ENCODE measurements at regions not wholly inside any gene's neighbourhood (a gene's known extent, or its start where the extent isn't known, plus 50 kb on each side); places are given as distances from the start of the nearest gene placed in this dataset.

DNA sequence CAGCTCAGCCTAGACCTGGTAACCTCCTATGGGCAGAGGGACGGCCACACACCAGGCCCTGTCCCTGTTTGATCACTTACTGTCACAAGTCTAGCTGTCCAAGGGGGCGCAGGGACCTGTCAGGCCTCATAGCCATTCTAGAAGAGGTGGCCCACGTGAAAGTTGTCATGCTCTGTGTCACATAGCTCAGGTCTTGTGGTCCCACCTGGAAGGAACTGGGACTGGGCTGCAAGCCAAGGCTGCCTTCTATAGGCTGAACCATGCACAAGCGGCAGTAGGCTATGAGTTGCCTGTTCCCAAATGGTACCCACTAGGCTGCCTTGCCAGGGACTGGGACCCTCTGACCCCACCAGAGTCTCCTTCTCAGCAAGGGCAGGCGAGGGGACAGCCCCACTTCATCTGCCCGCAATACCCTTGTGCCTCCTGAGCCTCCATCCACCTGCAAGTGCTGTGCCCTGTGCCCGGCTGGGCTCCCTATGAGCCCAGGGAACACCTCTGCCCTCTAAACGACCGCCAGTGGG lies 177.5 kb downstream of the ANAPC1 start:
- Histone ChIP-seq H4K5ac (ENCODE audit: insufficient read length, low read depth, low read length) (no peak overlapping the region), H3K4me2 (ENCODE audit: insufficient read depth, insufficient read length, low read length) (no peak overlapping the region), H3K18ac (ENCODE audit: insufficient read length, low read depth, low read length) (no peak overlapping the region), H3K4ac (ENCODE audit: low read depth, low read length) (no peak overlapping the region), H2BK15ac (ENCODE audit: low read depth, low read length) (no peak overlapping the region), H3K4me1 (ENCODE audit: insufficient read depth, low read length) (peaks cover 20% of the 10 kb centered on the region; the same call in 1 of the 2 replicates), H4K20me1 (ENCODE audit: control insufficient read depth, insufficient read depth, insufficient read length) (no peaks in the 10 kb centered on the region), H3K27me3 (ENCODE audit: insufficient read depth, low read length) (no peaks in the 10 kb centered on the region), H3T11ph (ENCODE audit: low read length) (no peak overlapping the region), H3K23me2 (ENCODE audit: insufficient read length, low read depth, low read length, poor library complexity, severe bottlenecking) (no peaks in the 10 kb centered on the region), H2AFZ (ENCODE audit: low read length) (no peak overlapping the region), H3K9me3 (ENCODE audit: control insufficient read depth, low read depth, low read length) (no peaks in the 10 kb centered on the region), H2BK12ac (ENCODE audit: insufficient read length, low read depth, low read length) (peak overlapping the region; percentile 3), H3K79me2 (ENCODE audit: insufficient read depth, low read length) (no peaks in the 10 kb centered on the region), H2BK120ac (ENCODE audit: low read depth, low read length, poor library complexity, severe bottlenecking) (no peak overlapping the region), H3K27ac (ENCODE audit: insufficient read length, low read depth, low read length) (no peak overlapping the region), H3K9ac (ENCODE audit: extremely low read depth, insufficient read length, low read length) (no peak overlapping the region), H3K23ac (ENCODE audit: insufficient read length, low read depth, low read length) (no peak overlapping the region), H4K8ac (replicated peaks; ENCODE audit: insufficient read length, low read depth, low read length) (no peak overlapping the region), H4K91ac (ENCODE audit: insufficient read length, low read depth, low read length) (peak overlapping the region; percentile 5), H3K14ac (ENCODE audit: insufficient read depth, low read length) (no peak overlapping the region; the same call in 1 of the 2 replicates), H3K79me1 (ENCODE audit: insufficient read depth, low read depth, low read length, poor library complexity, severe bottlenecking) (no peaks in the 10 kb centered on the region), H2BK20ac (ENCODE audit: low read depth, low read length, poor library complexity, severe bottlenecking) (no peak overlapping the region), H2AK5ac (ENCODE audit: insufficient read length, low read length) (no peak overlapping the region), H2BK5ac (ENCODE audit: insufficient read length, low read length) (no peak overlapping the region), H3K56ac (ENCODE audit: insufficient read length, low read depth, low read length) (no peak overlapping the region)
- TF ChIP-seq, protein P1, sequence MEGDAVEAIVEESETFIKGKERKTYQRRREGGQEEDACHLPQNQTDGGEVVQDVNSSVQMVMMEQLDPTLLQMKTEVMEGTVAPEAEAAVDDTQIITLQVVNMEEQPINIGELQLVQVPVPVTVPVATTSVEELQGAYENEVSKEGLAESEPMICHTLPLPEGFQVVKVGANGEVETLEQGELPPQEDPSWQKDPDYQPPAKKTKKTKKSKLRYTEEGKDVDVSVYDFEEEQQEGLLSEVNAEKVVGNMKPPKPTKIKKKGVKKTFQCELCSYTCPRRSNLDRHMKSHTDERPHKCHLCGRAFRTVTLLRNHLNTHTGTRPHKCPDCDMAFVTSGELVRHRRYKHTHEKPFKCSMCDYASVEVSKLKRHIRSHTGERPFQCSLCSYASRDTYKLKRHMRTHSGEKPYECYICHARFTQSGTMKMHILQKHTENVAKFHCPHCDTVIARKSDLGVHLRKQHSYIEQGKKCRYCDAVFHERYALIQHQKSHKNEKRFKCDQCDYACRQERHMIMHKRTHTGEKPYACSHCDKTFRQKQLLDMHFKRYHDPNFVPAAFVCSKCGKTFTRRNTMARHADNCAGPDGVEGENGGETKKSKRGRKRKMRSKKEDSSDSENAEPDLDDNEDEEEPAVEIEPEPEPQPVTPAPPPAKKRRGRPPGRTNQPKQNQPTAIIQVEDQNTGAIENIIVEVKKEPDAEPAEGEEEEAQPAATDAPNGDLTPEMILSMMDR (conservative IDR thresholded peaks at IDR 0.05) = no peak
- H3K9me3 Mint-ChIP-seq = peaks cover 0 to 7% of the 10 kb centered on the region in 2 experiments; a peak in 2 of 5 replicates
- H3K36me3 Mint-ChIP-seq (ENCODE audit: insufficient read depth in 1 of 3, low read depth in 3 of 3) = peaks cover 1 to 5% (median 4%) of the 10 kb centered on the region in 3 experiments; a peak in 4 of 7 replicates
- peak overlapping the region; percentile 24 to 95 (median 93); a peak in 5 of 7 replicates for H3K27ac Mint-ChIP-seq
- no peak for DNase-seq
- peaks cover 61 to 62% of the 10 kb centered on the region in 2 experiments for H3K4me1 Mint-ChIP-seq
- H3K27me3 Mint-ChIP-seq (ENCODE audit: low read depth) = no peaks in the 10 kb centered on the region; the same call in 1 of the 2 replicates
- H3K4me3 Mint-ChIP-seq = no peak overlapping the region
- no CpG with 5 or more reads among the region's 9 CpGs for WGBS (ENCODE audit: extremely low coverage, insufficient read length, low lambda C conversion rate)

Data from H9 (cell line).